HG03175 (cell line): ENCODE measurements at regions not wholly inside any gene's neighbourhood (a gene's known extent, or its start where the extent isn't known, plus 50 kb on each side); places are given as distances from the start of the nearest gene placed in this dataset.

ENCODE experiments used
- ATAC-seq: cut with Tn5 transposase; IDR thresholded peaks from one replicate; pipeline ENCODE4 v1.9.1; 2021; ENCODE audit warnings: mild to moderate bottlenecking, moderate library complexity; ENCODE audit not compliant: unreplicated experiment

GRCh38 chr11:106451228-106451922 is 373.9 kb downstream of the AASDHPPT start:
- ATAC-seq = no peak

- ATAC-seq = no peak
Measured at GRCh38 chr11:106456647-106457046, 379.2 kb downstream of the AASDHPPT start.

- no peak for ATAC-seq
Measured at GRCh38 chr11:106457727-106458126, 380.3 kb downstream of the AASDHPPT start.

DNA sequence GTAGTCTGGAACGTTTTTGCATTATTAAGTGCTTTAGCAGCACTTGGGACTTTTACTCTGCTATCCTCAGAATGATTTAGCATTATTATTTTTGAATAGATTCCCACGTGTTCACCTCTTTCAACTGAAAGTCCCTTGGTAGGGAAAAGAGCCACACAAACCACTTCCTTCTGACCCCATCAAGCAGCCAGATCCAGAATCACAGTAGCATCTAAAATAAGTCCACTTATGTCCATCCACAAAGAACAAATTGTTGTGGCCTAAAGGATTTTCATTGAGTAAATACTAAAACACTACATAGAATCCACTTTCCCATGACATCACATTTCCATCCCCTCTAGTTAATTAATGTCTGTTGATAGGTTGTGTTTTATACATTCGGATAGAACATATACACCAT is 381.7 kb downstream of the AASDHPPT start:
- no peak for ATAC-seq

DNA sequence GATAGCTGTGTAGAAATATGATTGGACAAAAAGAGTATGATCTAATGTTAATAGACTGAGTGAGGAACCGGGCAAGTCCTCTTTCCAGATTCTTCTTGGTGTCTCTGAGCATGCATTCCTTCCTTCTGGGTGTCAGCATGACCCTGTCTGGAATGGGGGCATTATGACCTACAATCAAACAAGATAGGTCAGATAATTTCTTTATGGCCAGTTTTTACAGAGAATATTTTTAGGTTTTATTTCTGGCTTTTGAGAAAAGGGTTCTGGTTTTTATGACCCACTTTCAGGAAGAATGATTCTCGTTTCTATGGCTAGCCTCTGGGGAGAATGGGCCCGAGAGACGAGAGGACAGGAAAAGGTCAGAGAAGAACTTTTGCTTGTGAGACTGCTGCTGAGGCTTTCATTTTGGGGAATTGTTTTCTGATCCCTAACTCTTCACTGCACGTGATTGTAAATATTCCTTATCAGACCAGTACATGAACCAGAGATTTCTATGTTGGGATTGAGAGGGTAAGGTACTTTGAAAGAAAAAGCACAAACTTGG is 383.8 kb downstream of the AASDHPPT start:
- no peak for ATAC-seq

GRCh38 chr11:106461839-106462545 is 384.5 kb downstream of the AASDHPPT start:
- no peak for ATAC-seq

DNA sequence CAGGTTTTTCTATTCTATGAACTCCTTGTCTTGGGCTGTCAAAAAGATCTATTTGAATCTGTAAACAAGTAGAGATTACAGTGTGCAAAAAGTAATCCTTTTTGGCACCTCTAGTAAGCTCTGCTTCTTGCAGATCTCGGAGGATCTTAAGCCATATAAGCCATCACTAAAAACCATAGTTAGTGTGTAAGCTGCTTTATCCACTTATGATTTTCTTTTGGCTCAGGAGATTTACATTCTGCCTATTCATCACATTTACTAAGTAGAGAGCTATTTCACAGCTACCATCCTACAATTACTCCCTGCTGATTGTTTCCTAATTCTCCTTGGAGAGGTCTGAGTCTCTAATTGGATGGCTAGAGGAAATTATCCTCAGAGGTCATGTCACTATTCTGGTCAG is 385.7 kb downstream of the AASDHPPT start:
- ATAC-seq = no peak

DNA sequence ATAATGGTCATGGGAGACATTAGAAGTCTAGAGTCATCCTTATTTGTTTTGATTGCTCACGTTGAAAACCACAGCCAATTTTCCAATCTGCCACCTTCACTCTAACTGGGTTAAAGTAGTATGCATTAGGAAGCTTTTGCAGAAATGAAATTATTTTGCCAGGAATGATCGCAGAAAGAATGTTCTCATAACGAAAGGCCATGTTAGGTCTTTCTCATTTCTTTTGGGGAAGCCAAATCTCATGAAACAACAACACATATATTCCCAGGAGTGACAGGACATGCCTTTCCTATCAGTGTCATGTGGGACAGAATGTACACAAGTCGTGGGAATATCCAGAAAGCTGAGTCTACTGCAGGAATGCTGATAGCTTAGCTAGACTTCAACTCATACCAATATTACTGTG is 386.3 kb downstream of the AASDHPPT start:
- ATAC-seq = no peak

GRCh38 chr11:106464728-106465127 is 387.3 kb downstream of the AASDHPPT start:
- ATAC-seq = no peak

- ATAC-seq = no peak
Measured at GRCh38 chr11:106466521-106467080, 389.1 kb downstream of the AASDHPPT start.

- no peak for ATAC-seq
Measured at GRCh38 chr11:106467501-106467900, 390.0 kb downstream of the AASDHPPT start.

GRCh38 chr11:106468086-106468485 is 390.6 kb downstream of the AASDHPPT start:
- no peak for ATAC-seq

DNA sequence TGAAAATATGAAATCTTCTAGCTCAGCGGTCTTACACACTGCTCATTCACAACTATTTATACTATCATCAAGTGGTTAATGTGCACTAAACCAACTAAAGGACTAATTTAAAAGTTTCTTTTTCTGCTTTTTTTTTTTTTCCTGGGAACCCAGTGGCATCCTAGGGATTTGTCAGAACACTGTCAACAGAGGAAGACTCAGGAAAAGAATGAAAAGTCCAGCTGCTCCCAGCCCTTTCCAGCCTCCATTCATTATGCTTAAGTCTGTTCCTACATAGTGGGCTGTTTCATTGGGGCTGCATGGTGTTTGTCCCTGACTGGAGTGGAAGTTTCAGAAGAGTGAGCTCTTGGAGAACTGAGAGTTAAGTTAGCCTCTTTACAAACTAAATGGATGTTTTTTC is 391.1 kb downstream of the AASDHPPT start:
- ATAC-seq = no peak

DNA sequence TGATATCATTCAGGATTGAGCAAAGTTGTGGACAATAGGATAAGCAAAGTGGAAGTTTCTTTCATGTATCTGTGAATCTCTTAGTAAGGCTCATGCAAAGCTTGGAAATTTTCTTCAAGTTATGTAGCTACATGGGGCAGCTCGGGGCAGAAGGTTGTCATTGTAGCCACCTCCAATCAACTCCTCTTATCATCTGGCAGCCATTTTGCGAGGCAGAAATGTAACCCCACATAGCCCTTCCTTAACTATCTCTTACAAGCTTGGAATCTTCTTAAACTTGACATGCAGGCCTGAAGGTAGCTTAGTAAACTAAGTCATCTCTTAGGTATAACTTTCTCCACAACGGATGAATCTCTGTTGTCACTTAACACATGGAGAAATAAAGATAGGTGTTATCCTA is 392.8 kb downstream of the AASDHPPT start:
- ATAC-seq = no peak

- no peak for ATAC-seq
Measured at GRCh38 chr11:106471276-106471675, 393.8 kb downstream of the AASDHPPT start.

DNA sequence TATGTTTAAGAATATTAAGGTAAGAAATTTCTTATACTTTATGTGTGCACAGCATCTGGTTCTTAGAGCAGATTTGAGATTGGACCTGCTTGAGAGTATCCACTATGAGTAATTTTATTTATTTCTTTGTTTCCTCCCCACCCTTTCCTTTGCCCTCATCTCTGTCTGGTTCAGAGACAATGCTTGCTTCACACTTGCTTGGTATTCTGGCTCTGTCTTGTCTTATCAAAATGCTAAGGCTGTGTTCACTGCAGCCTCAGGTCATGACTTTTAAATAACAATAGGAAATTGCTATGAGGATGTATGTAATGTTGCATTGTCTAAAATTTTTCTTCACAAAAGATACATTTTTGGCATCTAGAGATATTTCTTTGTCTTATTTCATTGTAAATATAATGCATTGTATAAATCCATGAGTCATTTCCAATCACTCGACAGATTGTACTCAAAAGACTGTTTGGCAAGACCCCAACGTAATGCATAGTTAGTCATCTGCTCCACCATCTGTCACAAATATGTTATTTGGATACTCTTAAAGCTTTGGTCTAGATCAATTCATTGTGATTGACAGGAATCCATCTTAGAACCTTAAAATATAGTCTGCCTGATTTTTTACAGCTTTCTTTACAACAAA is 395.7 kb downstream of the AASDHPPT start:
- no peak for ATAC-seq

DNA sequence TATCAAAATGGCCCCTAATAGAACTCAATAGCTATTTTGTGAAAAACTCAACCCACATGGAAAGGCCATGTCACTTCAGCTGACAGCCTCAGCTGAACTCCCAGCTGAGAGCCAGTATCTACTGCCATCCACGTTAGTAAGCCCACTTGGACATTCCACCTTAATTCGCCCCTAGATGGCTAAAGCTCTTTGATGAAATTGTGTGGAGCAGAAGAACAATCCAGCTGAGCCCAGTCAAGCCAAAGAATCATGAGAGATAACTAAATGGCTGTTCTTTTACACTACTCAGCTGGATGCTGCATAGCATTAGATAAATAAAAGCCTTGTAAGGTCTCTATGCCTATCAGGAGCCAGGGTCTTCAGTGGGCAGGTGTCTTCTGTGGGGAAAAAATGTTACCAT is 396.8 kb downstream of the AASDHPPT start:
- no peak for ATAC-seq

- no peak for ATAC-seq
Measured at GRCh38 chr11:106475181-106475580, 397.7 kb downstream of the AASDHPPT start.

- no peak for ATAC-seq
Measured at GRCh38 chr11:106477776-106478175, 400.3 kb downstream of the AASDHPPT start.

DNA sequence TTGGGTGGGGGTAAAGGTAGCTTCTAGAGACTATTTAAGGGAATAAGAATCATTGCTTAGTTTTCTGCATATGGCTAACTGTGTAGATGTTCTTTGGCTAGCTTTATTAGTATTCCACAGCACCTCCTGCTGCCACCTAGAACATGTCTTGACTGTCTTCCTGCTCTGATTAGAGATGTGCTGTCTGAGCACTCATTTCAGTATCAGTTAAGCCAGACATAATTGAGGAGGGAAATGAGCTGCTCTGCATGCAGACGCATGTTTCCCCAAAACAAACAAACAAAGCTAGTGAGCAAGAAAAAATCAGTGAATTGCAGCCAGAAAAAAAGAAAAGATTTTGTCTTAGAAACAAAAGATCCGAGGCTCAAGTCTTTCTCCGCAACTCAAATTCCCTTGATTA is 402.2 kb downstream of the AASDHPPT start:
- ATAC-seq = no peak

DNA sequence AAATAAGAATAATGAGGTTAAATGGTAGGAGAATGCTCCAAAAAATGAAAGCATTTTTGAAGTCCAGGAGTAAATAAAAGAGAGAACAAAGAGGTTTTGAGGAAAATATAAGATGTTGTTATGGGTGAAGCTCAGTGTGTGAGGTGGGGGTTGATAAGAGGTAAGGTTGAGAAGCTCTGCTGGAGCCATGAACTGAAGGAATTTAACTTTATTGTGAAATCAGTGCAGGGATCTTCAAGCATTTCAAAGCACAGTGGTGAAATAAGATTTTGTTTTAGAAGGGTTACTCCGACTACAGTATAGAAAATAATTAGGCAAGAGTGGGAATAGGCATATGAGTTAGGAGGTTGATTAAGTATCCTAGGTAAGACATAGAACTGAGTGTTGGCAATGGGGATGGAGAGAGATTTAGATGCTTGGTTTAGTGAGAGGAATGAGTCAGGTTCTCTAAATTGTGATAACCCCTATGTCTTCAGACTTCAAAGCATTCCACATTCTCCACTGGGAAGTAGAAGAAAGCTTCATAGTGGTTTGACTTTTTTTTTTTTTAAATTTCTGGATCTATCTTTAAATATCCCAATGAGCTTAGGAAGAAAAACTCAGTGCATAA is 403.2 kb downstream of the AASDHPPT start:
- ATAC-seq = no peak
